CD4-positive, alpha-beta T cell treated with Interleukin-2 at 100 ng/mL for 4 hours (primary cell): ENCODE measurements at regions not wholly inside any gene's neighbourhood (a gene's known extent, or its start where the extent isn't known, plus 50 kb on each side); places are given as distances from the start of the nearest gene placed in this dataset.

Experiments used
- DNase-seq: peaks from one replicate; pipeline ENCODE4 v3.0.0-alpha.2; 2020; ENCODE audit warnings: low spot score

- no peak for DNase-seq
Observed at GRCh38 chr9:78805771-78806170, 508.8 kb downstream of the PSAT1 start.

- no peak for DNase-seq
Observed at GRCh38 chr9:78806492-78807160, 509.7 kb downstream of the PSAT1 start.

- no peak for DNase-seq
Observed at GRCh38 chr9:78807286-78807685, 510.4 kb downstream of the PSAT1 start.

GRCh38 chr9:78808048-78808447, 511.1 kb downstream of the PSAT1 start:
- no peak for DNase-seq

GRCh38 chr9:78811622-78812276, 514.8 kb downstream of the PSAT1 start:
- no peak for DNase-seq

GRCh38 chr9:78812665-78813064, 515.7 kb downstream of the PSAT1 start:
- no peak for DNase-seq

- no peak for DNase-seq
Observed at GRCh38 chr9:78813602-78814180, 516.8 kb downstream of the PSAT1 start.

GRCh38 chr9:78821126-78821822, 524.3 kb downstream of the PSAT1 start:
- peak; percentile 38 for DNase-seq

- DNase-seq, result no peak
Observed at GRCh38 chr9:78826527-78826926, 529.6 kb downstream of the PSAT1 start.

- DNase-seq, result no peak
Observed at GRCh38 chr9:78828521-78828920, 531.6 kb downstream of the PSAT1 start.

- no peak for DNase-seq
Observed at GRCh38 chr9:78830301-78830700, 533.4 kb downstream of the PSAT1 start.

- DNase-seq, result no peak
Observed at GRCh38 chr9:78831726-78832125, 534.8 kb downstream of the PSAT1 start.

- DNase-seq, result no peak
Observed at GRCh38 chr9:78835928-78836450, 539.1 kb downstream of the PSAT1 start.

GRCh38 chr9:78839252-78839651, 542.3 kb downstream of the PSAT1 start:
- DNase-seq, result no peak

- DNase-seq, result no peak
Observed at GRCh38 chr9:78848061-78848460, 551.1 kb downstream of the PSAT1 start.

GRCh38 chr9:78856144-78856543, 559.2 kb downstream of the PSAT1 start:
- no peak for DNase-seq

- no peak for DNase-seq
Observed at GRCh38 chr9:78856781-78857180, 559.9 kb downstream of the PSAT1 start.

- no peak for DNase-seq
Observed at GRCh38 chr9:78857373-78858225, 560.7 kb downstream of the PSAT1 start.

- DNase-seq, result no peak
Observed at GRCh38 chr9:78858266-78858665, 561.3 kb downstream of the PSAT1 start.

- DNase-seq, result no peak
Observed at GRCh38 chr9:78860801-78861475, 564.0 kb downstream of the PSAT1 start.

- no peak for DNase-seq
Observed at GRCh38 chr9:78863531-78863930, 566.6 kb downstream of the PSAT1 start.
